Endothelial cell of umbilical vein (primary cell): ENCODE measurements at regions not wholly inside any gene's neighbourhood (a gene's known extent, or its start where the extent isn't known, plus 50 kb on each side); places are given as distances from the start of the nearest gene placed in this dataset.

Experiments
- BruUV-seq: library from RNA; stranded (reverse); fragments of 400-500 nt; replicated peaks from 2 replicates; lab custom pipeline; 2021; lab: Mats Ljungman, UMichigan
- CTCF ChIA-PET: fragments of 300-600, 350-600 bp; sonication (Branson Sonifier 250); formaldehyde crosslinking; loops from one replicate; lab custom pipeline; 2021; ENCODE audit warnings: antibody characterized with exemption, inconsistent platforms; lab: Charles Lee
- POLR2A ChIA-PET: fragments of 300-600, 350-600 bp; sonication (Branson Sonifier 250); formaldehyde crosslinking; loops from one replicate; lab custom pipeline; 2021; ENCODE audit warnings: antibody characterized with exemption, inconsistent platforms; lab: Charles Lee
- DNase-seq: peaks from one replicate; pipeline ENCODE4 v3.0.0-alpha.2; 2011; ENCODE audit warnings: low read depth, low spot score
- FAIRE-seq: peaks from 2 replicates; lab custom pipeline; 2011; peaks lifted over from hg19 to GRCh38; lab: Jason Lieb, UNC
- H2AFZ ChIP-seq: 2 replicates; pipeline ENCODE4 v1.6.0; 2012; ENCODE audit warnings: low read depth, low read length, control low read depth, inconsistent platforms
- H3K27ac ChIP-seq: 2 replicates; pipeline ENCODE4 v1.5.1; 2011; ENCODE audit warnings: low read depth, mild to moderate bottlenecking, control low read depth, low read length, moderate library complexity; ENCODE audit not compliant: insufficient read depth
- H3K27me3 ChIP-seq, 2 experiments: 2 replicates each; pipeline versions ENCODE4 v1.6.0 to v1.6.1; 2011; ENCODE audit warnings: low read length in 2 of 2, mixed read lengths in 1 of 2; ENCODE audit not compliant: control insufficient read depth in 2 of 2, insufficient read depth in 2 of 2
- H3K36me3 ChIP-seq, 2 experiments: 2 replicates in 1 of 2; 3 replicates in 1 of 2; pipeline ENCODE4 v1.5.1; 2011; ENCODE audit warnings: low read length in 2 of 2, mild to moderate bottlenecking in 1 of 2, moderate library complexity in 1 of 2; ENCODE audit not compliant: control insufficient read depth in 2 of 2, insufficient read depth in 2 of 2; ENCODE audit errors: extremely low read depth in 1 of 2
- H3K4me1 ChIP-seq: 3 replicates; pipeline ENCODE4 v1.5.1; 2011; ENCODE audit warnings: mild to moderate bottlenecking, low read length; ENCODE audit not compliant: control insufficient read depth, insufficient read depth; ENCODE audit errors: extremely low read depth
- H3K4me2 ChIP-seq: 2 replicates; pipeline ENCODE4 v1.6.1; 2011; ENCODE audit warnings: low read length, control low read depth, mixed read lengths; ENCODE audit not compliant: insufficient read depth
- H3K4me3 ChIP-seq, 3 experiments: fragments of 200-600 bp in 1 of 3; sonication (generic), shearing (Covaris generic) in 1 of 3; replicated peaks in 1 of 3; 2 replicates each; pipeline ENCODE4 v1.5.1; 2011 to 2016; ENCODE audit warnings: control low read depth in 3 of 3, low read length in 3 of 3, mild to moderate bottlenecking in 2 of 3, inconsistent platforms in 1 of 3, low read depth in 1 of 3, moderate library complexity in 1 of 3; ENCODE audit not compliant: insufficient read depth in 1 of 3
- H3K79me2 ChIP-seq: 2 replicates; pipeline ENCODE4 v1.6.0; 2012; ENCODE audit warnings: low read length, inconsistent platforms; ENCODE audit not compliant: control insufficient read depth, insufficient read depth
- H3K9ac ChIP-seq: replicated peaks from 2 replicates; pipeline ENCODE3; 2011; ENCODE audit warnings: low read length, control low read depth; ENCODE audit not compliant: insufficient read depth; ENCODE audit errors: extremely low read depth
- H3K9me1 ChIP-seq: replicated peaks from 3 replicates; pipeline ENCODE4 v1.6.0; 2011; ENCODE audit warnings: mild to moderate bottlenecking, low read length; ENCODE audit not compliant: control insufficient read depth, insufficient read depth; ENCODE audit errors: extremely low read depth
- H3K9me3 ChIP-seq: replicated peaks from 2 replicates; pipeline ENCODE4 v1.5.1; 2012; ENCODE audit warnings: low read length, inconsistent platforms; ENCODE audit not compliant: control insufficient read depth, insufficient read depth
- H4K20me1 ChIP-seq: replicated peaks from 2 replicates; pipeline ENCODE3; 2011; ENCODE audit warnings: mild to moderate bottlenecking, low read length; ENCODE audit not compliant: control insufficient read depth, insufficient read depth; ENCODE audit errors: extremely low read depth
- CTCF ChIP-seq, 2 donors: IDR thresholded peaks; 1 replicate in 1 of 2; 2 replicates in 1 of 2; pipeline ENCODE4 v1.5.1; 2011; ENCODE audit warnings: low read length in 2 of 2, mild to moderate bottlenecking in 2 of 2, moderate library complexity in 2 of 2, control low read depth in 1 of 2, inconsistent platforms in 1 of 2, low read depth in 1 of 2; ENCODE audit not compliant: insufficient read depth in 1 of 2; ENCODE audit errors: extremely low read depth in 1 of 2
- EZH2 ChIP-seq: IDR thresholded peaks from 2 replicates; pipeline ENCODE4 v1.6.1; 2012; ENCODE audit warnings: borderline replicate concordance, low read depth, mild to moderate bottlenecking, moderate library complexity, low read length, inconsistent platforms; ENCODE audit not compliant: severe bottlenecking
- FOS ChIP-seq: IDR thresholded peaks from 2 replicates; pipeline ENCODE4 v1.6.1; 2011; ENCODE audit warnings: mild to moderate bottlenecking, low read length, moderate library complexity, borderline replicate concordance; ENCODE audit not compliant: insufficient read depth
- GATA2 ChIP-seq: IDR thresholded peaks from 2 replicates; pipeline ENCODE4 v1.7.0; 2011; ENCODE audit warnings: low read depth, mild to moderate bottlenecking, moderate library complexity, mixed read lengths, low read length; ENCODE audit not compliant: insufficient read length, insufficient read depth
- JUN ChIP-seq: IDR thresholded peaks from 2 replicates; pipeline ENCODE4 v1.6.1; 2011; ENCODE audit warnings: borderline replicate concordance, low read depth; ENCODE audit not compliant: insufficient read length, insufficient read depth
- MAX ChIP-seq: IDR thresholded peaks from 2 replicates; pipeline ENCODE4 v1.6.1; 2011; ENCODE audit not compliant: insufficient read depth, insufficient read length
- MYC ChIP-seq: IDR thresholded peaks from one replicate; pipeline ENCODE4 v1.6.1; 2011; ENCODE audit warnings: mild to moderate bottlenecking, low read depth, low read length
- POLR2A ChIP-seq: IDR thresholded peaks from 2 replicates; pipeline ENCODE4 v1.6.1; 2012; ENCODE audit warnings: low read depth, mild to moderate bottlenecking, control low read depth, low read length
- POLR2AphosphoS5 ChIP-seq: IDR thresholded peaks from 2 replicates; pipeline ENCODE4 v1.6.1; 2012; ENCODE audit warnings: low read depth, mild to moderate bottlenecking, control low read depth, low read length, moderate library complexity; ENCODE audit not compliant: insufficient read depth
- dilution Hi-C: fragments of 300-500 bp; cut with MboI; formaldehyde crosslinking; loops from one replicate; pipeline ENCODE4 v1.15.0; 2019; ENCODE audit warnings: low sequenced_read_pairs; ENCODE audit not compliant: extremely low pct_ligation_motif_present
- intact Hi-C: fragments of 100-400 bp; cut with micrococcal nuclease; formaldehyde crosslinking; loops from one replicate; pipeline ENCODE4 v1.10.0; 2022

- DNase-seq (no peak), FAIRE-seq (no peak)
- H3K27ac ChIP-seq, result no peak overlapping the region
- no peaks in the 10 kb centered on the region for H3K79me2 ChIP-seq
- H3K4me3 ChIP-seq, result no peak overlapping the region
- no peaks in the 10 kb centered on the region for H4K20me1 ChIP-seq
- H3K9ac ChIP-seq, result no peak overlapping the region
- H3K9me3 ChIP-seq, result no peaks in the 10 kb centered on the region
- intact Hi-C loops, result no loop called here
- BruUV-seq, result no TSS peak
- H3K27me3 ChIP-seq, result no peaks in the 10 kb centered on the region
- no peaks in the 10 kb centered on the region for H3K4me1 ChIP-seq
- no peak overlapping the region for H2AFZ ChIP-seq
- no peaks in the 10 kb centered on the region for H3K9me1 ChIP-seq
- H3K4me2 ChIP-seq, result no peak overlapping the region
- dilution Hi-C loops, result no loop called here
- ChIA-PET CTCF (no interaction called here), POLR2A (no interaction called here)
- no peaks in the 10 kb centered on the region for H3K36me3 ChIP-seq
- no peak for TF ChIP-seq POLR2A
These were observed 112.7 kb upstream of the FUT8 start for GRCh38 chr14:65299826-65300225.

GRCh38 chr14:65301862-65302539 lies 110.5 kb upstream of the FUT8 start:
- CTCF ChIA-PET, result interaction anchor here (1.1 to 1.6 kb wide), 2 partner anchors 14 to 138 kb away, joined by 3 read pairs; no protein-coding TSS in a partner anchor
- intact Hi-C loops, result no loop called here
- TF ChIP-seq FOS, result no peak
- TF ChIP-seq POLR2AphosphoS5, result no peak
- TF ChIP-seq MAX, result no peak
- TF ChIP-seq GATA2, result no peak
- no peak for TF ChIP-seq JUN
- TF ChIP-seq CTCF (IDR thresholded peaks at IDR 0.05; ENCODE audit: extremely low read depth in 1 of 2, insufficient read depth in 1 of 2, low read depth in 1 of 2, low read length in 2 of 2), result no peak
- TF ChIP-seq POLR2A, result no peak
- no peak for TF ChIP-seq EZH2
- no peak for TF ChIP-seq MYC

More at GRCh38 chr14:65301862-65302539, 110.5 kb upstream of the FUT8 start:
- Histone ChIP-seq H3K9me3 (no peaks in the 10 kb centered on the region), H3K79me2 (no peaks in the 10 kb centered on the region), H3K9me1 (no peaks in the 10 kb centered on the region), H3K4me1 (no peaks in the 10 kb centered on the region), H4K20me1 (no peaks in the 10 kb centered on the region), H2AFZ (no peak overlapping the region), H3K27me3 (no peaks in the 10 kb centered on the region), H3K9ac (no peak overlapping the region), H3K27ac (no peak overlapping the region), H3K4me2 (no peak overlapping the region), H3K36me3 (no peaks in the 10 kb centered on the region), H3K4me3 (no peak overlapping the region)
- dilution Hi-C loops, result no loop called here
- no TSS peak for BruUV-seq
- POLR2A ChIA-PET, result no interaction called here
- FAIRE-seq (no peak), DNase-seq (no peak)
